ENCODE measurements at regions not wholly inside any gene's neighbourhood (a gene's known extent, or its start where the extent isn't known, plus 50 kb on each side); places are given as distances from the start of the nearest gene placed in this dataset.

GRCh38 chr11:44456544-44457300, 108.7 kb upstream of the CD82 start:
- no peaks in the 10 kb centered on the region for H3K4me1 ChIP-seq (replicated peaks)
- DNase-seq (ENCODE audit: low read depth in 1 of 2, low spot score in 2 of 2): peak in 1 of 2 experiments; percentile 42
- H3K27me3 ChIP-seq (replicated peaks): 0 out of 2 replicates have a peak, but pooled peaks cover 8% of the 10 kb centered on the region
- no peak overlapping the region for H3K4me3 ChIP-seq
- H3K27ac ChIP-seq: no peak overlapping the region
- no peaks in the 10 kb centered on the region for H3K36me3 ChIP-seq
- no peaks in the 10 kb centered on the region; the same call in 1 of the 2 replicates for H3K9me3 ChIP-seq (replicated peaks)

- Histone ChIP-seq H3K4me3 (no peak overlapping the region), H3K4me1 (replicated peaks) (no peaks in the 10 kb centered on the region), H3K9me3 (replicated peaks) (no peaks in the 10 kb centered on the region; the same call in 1 of the 2 replicates), H3K27ac (no peak overlapping the region), H3K36me3 (no peaks in the 10 kb centered on the region), H3K27me3 (replicated peaks) (0 out of 2 replicates have a peak, but pooled peaks cover 8% of the 10 kb centered on the region)
- DNase-seq (ENCODE audit: low read depth in 1 of 2, low spot score in 2 of 2): no peak
These were observed 107.6 kb upstream of the CD82 start for GRCh38 chr11:44457862-44458261.

- no peak overlapping the region for H3K27ac ChIP-seq
- H3K27me3 ChIP-seq (replicated peaks): 0 out of 2 replicates have a peak, but pooled peaks cover 8% of the 10 kb centered on the region
- no peaks in the 10 kb centered on the region for H3K4me1 ChIP-seq (replicated peaks)
- DNase-seq (ENCODE audit: low read depth in 1 of 2, low spot score in 2 of 2): no peak
- H3K36me3 ChIP-seq: no peaks in the 10 kb centered on the region; the same call in 1 of the 2 replicates
- H3K4me3 ChIP-seq: no peak overlapping the region
- H3K9me3 ChIP-seq (replicated peaks): peaks cover 12% of the 10 kb centered on the region
These were observed 101.7 kb upstream of the CD82 start for GRCh38 chr11:44463751-44464150.

- 0 out of 2 replicates have a peak, but pooled peaks cover 4% of the 10 kb centered on the region for H3K27me3 ChIP-seq (replicated peaks)
- H3K4me3 ChIP-seq: no peak overlapping the region
- peaks cover 12% of the 10 kb centered on the region for H3K9me3 ChIP-seq (replicated peaks)
- DNase-seq (ENCODE audit: low read depth in 1 of 2, low spot score in 2 of 2): no peak
- H3K4me1 ChIP-seq (replicated peaks): no peaks in the 10 kb centered on the region
- H3K36me3 ChIP-seq: no peaks in the 10 kb centered on the region; the same call in 1 of the 2 replicates
- H3K27ac ChIP-seq: no peak overlapping the region
These were observed 100.7 kb upstream of the CD82 start for GRCh38 chr11:44464741-44465140.

GRCh38 chr11:44466531-44467205, 98.8 kb upstream of the CD82 start:
- Histone ChIP-seq H3K4me3 (no peak overlapping the region), H3K4me1 (replicated peaks) (no peaks in the 10 kb centered on the region), H3K9me3 (replicated peaks) (peaks cover 12% of the 10 kb centered on the region), H3K27me3 (replicated peaks) (no peaks in the 10 kb centered on the region), H3K27ac (no peak overlapping the region), H3K36me3 (no peaks in the 10 kb centered on the region; the same call in 1 of the 2 replicates)
- DNase-seq (ENCODE audit: low read depth in 1 of 2, low spot score in 2 of 2): no peak

- no peak for DNase-seq (ENCODE audit: low read depth in 1 of 2, low spot score in 2 of 2)
- no peaks in the 10 kb centered on the region for H3K27me3 ChIP-seq (replicated peaks)
These were observed 98.0 kb upstream of the CD82 start for GRCh38 chr11:44467413-44467812.

GRCh38 chr11:44467931-44468330, 97.5 kb upstream of the CD82 start:
- DNase-seq (ENCODE audit: low read depth in 1 of 2, low spot score in 2 of 2): no peak
- no peaks in the 10 kb centered on the region for H3K27me3 ChIP-seq (replicated peaks)
- no peaks in the 10 kb centered on the region; the same call in 1 of the 2 replicates for H3K36me3 ChIP-seq
- H3K9me3 ChIP-seq (replicated peaks): peaks cover 12% of the 10 kb centered on the region
- H3K4me1 ChIP-seq (replicated peaks): no peaks in the 10 kb centered on the region
- no peak overlapping the region for H3K27ac ChIP-seq
- H3K4me3 ChIP-seq: no peak overlapping the region

More at GRCh38 chr11:44467413-44467812, 98.0 kb upstream of the CD82 start:
- H3K9me3 ChIP-seq (replicated peaks): peaks cover 12% of the 10 kb centered on the region
- no peak overlapping the region for H3K4me3 ChIP-seq
- H3K36me3 ChIP-seq: no peaks in the 10 kb centered on the region; the same call in 1 of the 2 replicates
- H3K4me1 ChIP-seq (replicated peaks): no peaks in the 10 kb centered on the region
- no peak overlapping the region for H3K27ac ChIP-seq

- H3K27ac ChIP-seq: no peak overlapping the region
- no peaks in the 10 kb centered on the region for H3K27me3 ChIP-seq (replicated peaks)
- H3K4me1 ChIP-seq (replicated peaks): no peaks in the 10 kb centered on the region
- no peak overlapping the region for H3K4me3 ChIP-seq
- H3K36me3 ChIP-seq: no peaks in the 10 kb centered on the region; the same call in 1 of the 2 replicates
- no peak for DNase-seq (ENCODE audit: low read depth in 1 of 2, low spot score in 2 of 2)
- H3K9me3 ChIP-seq (replicated peaks): peaks cover 12% of the 10 kb centered on the region
These were observed 97.0 kb upstream of the CD82 start for GRCh38 chr11:44468345-44468988.

- Histone ChIP-seq H3K4me3 (no peak overlapping the region), H3K9me3 (replicated peaks) (peaks cover 12% of the 10 kb centered on the region), H3K27ac (no peak overlapping the region), H3K36me3 (no peaks in the 10 kb centered on the region; the same call in 1 of the 2 replicates), H3K27me3 (replicated peaks) (no peaks in the 10 kb centered on the region), H3K4me1 (replicated peaks) (no peaks in the 10 kb centered on the region)
- DNase-seq (ENCODE audit: low read depth in 1 of 2, low spot score in 2 of 2): no peak
These were observed 96.1 kb upstream of the CD82 start for GRCh38 chr11:44469412-44469811.

GRCh38 chr11:44470854-44471253, 94.6 kb upstream of the CD82 start:
- Histone ChIP-seq H3K4me1 (replicated peaks) (peaks cover 13% of the 10 kb centered on the region), H3K27ac (no peak overlapping the region), H3K27me3 (replicated peaks) (no peaks in the 10 kb centered on the region), H3K36me3 (no peaks in the 10 kb centered on the region; the same call in 1 of the 2 replicates), H3K4me3 (no peak overlapping the region), H3K9me3 (replicated peaks) (peaks cover 3% of the 10 kb centered on the region; the same call in 1 of the 2 replicates)
- DNase-seq (ENCODE audit: low read depth in 1 of 2, low spot score in 2 of 2): no peak

GRCh38 chr11:44471603-44472002, 93.9 kb upstream of the CD82 start:
- no peaks in the 10 kb centered on the region for H3K36me3 ChIP-seq
- peaks cover 19% of the 10 kb centered on the region for H3K4me1 ChIP-seq (replicated peaks)
- H3K27me3 ChIP-seq (replicated peaks): no peaks in the 10 kb centered on the region
- no peaks in the 10 kb centered on the region for H3K9me3 ChIP-seq (replicated peaks)
- H3K4me3 ChIP-seq: no peak overlapping the region
- H3K27ac ChIP-seq: no peak overlapping the region
- no peak for DNase-seq (ENCODE audit: low read depth in 1 of 2, low spot score in 2 of 2)

GRCh38 chr11:44472916-44473315, 92.5 kb upstream of the CD82 start:
- H3K4me3 ChIP-seq: no peak overlapping the region
- peaks cover 19% of the 10 kb centered on the region for H3K4me1 ChIP-seq (replicated peaks)
- H3K9me3 ChIP-seq (replicated peaks): no peaks in the 10 kb centered on the region
- H3K27ac ChIP-seq: no peak overlapping the region
- DNase-seq (ENCODE audit: low read depth in 1 of 2, low spot score in 2 of 2): no peak
- no peaks in the 10 kb centered on the region for H3K27me3 ChIP-seq (replicated peaks)
- H3K36me3 ChIP-seq: no peaks in the 10 kb centered on the region

GRCh38 chr11:44474702-44475101, 90.8 kb upstream of the CD82 start:
- H3K36me3 ChIP-seq: no peaks in the 10 kb centered on the region
- peaks cover 19% of the 10 kb centered on the region for H3K4me1 ChIP-seq (replicated peaks)
- no peaks in the 10 kb centered on the region for H3K27me3 ChIP-seq (replicated peaks)
- H3K27ac ChIP-seq: no peak overlapping the region
- H3K9me3 ChIP-seq (replicated peaks): no peaks in the 10 kb centered on the region
- no peak for DNase-seq (ENCODE audit: low read depth in 1 of 2, low spot score in 2 of 2)
- no peak overlapping the region for H3K4me3 ChIP-seq

Measured in SJSA1 (cell line).